ENCODE measurements at regions not wholly inside any gene's neighbourhood (a gene's known extent, or its start where the extent isn't known, plus 50 kb on each side); places are given as distances from the start of the nearest gene placed in this dataset.

DNA sequence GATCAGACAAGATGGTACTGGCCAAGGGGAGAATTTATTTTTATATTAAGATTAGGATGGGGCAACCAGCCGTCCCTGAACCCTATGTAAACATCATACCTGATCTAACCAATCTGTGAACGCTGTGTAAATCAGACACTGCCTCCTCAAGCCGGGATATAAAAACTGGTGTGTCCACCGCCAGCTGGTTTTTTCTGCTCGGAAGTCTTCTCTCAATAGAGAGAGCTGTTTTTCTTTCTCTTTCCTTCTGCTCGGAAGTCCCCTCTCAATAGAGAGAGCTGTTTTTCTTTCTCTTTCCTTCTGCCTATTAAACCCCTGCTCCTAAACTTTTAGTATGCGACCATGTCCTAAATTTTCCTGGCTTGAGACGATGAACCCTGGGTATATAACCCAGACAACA is 615.5 kb upstream of the NUDT12 start:
- TF ChIP-seq EZH2 (IDR thresholded peaks at IDR 0.05; ENCODE audit: borderline replicate concordance, low read length), result no peak
- TF ChIP-seq, protein P1, sequence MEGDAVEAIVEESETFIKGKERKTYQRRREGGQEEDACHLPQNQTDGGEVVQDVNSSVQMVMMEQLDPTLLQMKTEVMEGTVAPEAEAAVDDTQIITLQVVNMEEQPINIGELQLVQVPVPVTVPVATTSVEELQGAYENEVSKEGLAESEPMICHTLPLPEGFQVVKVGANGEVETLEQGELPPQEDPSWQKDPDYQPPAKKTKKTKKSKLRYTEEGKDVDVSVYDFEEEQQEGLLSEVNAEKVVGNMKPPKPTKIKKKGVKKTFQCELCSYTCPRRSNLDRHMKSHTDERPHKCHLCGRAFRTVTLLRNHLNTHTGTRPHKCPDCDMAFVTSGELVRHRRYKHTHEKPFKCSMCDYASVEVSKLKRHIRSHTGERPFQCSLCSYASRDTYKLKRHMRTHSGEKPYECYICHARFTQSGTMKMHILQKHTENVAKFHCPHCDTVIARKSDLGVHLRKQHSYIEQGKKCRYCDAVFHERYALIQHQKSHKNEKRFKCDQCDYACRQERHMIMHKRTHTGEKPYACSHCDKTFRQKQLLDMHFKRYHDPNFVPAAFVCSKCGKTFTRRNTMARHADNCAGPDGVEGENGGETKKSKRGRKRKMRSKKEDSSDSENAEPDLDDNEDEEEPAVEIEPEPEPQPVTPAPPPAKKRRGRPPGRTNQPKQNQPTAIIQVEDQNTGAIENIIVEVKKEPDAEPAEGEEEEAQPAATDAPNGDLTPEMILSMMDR (IDR thresholded peaks at IDR 0.05; ENCODE audit: low read length), result no peak
